Mammary epithelial cell (primary cell): ENCODE measurements at regions not wholly inside any gene's neighbourhood (a gene's known extent, or its start where the extent isn't known, plus 50 kb on each side); places are given as distances from the start of the nearest gene placed in this dataset.

ENCODE experiments used
- EZH2 ChIP-seq: IDR thresholded peaks from 2 replicates; pipeline ENCODE4 v1.6.1; 2012; ENCODE audit warnings: low read length, inconsistent platforms, borderline replicate concordance
- TF ChIP-seq, protein P1 (sequence below), 2 donors: IDR thresholded peaks in 1 of 2; conservative IDR thresholded peaks in 1 of 2; 2 replicates each; pipeline ENCODE4 v1.5.1; 2011 to 2012; ENCODE audit warnings: inconsistent platforms in 2 of 2, low read length in 2 of 2, mild to moderate bottlenecking in 2 of 2, control low read depth in 1 of 2, low read depth in 1 of 2; ENCODE audit not compliant: insufficient read depth in 1 of 2; ENCODE audit errors: extremely low read depth in 1 of 2

DNA sequence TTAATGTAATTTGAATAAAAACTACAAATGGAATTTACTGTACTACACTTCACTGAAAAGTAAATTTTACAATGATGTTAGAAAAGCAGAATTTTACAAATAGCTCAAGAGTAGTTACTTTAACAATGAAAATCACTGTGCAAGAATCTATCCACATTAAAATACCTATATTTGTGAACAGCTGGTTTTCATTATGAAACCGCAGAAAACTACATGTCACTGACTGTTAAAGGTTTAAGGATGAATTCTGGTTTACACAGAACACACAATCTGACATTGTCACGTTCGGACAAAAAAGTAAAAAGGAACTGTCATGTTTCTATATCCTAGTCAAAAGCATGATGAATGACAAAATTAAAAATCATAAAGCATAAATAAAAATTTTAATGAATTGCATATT, 415.3 kb upstream of the PRKCQ start:
- TF ChIP-seq, protein P1, sequence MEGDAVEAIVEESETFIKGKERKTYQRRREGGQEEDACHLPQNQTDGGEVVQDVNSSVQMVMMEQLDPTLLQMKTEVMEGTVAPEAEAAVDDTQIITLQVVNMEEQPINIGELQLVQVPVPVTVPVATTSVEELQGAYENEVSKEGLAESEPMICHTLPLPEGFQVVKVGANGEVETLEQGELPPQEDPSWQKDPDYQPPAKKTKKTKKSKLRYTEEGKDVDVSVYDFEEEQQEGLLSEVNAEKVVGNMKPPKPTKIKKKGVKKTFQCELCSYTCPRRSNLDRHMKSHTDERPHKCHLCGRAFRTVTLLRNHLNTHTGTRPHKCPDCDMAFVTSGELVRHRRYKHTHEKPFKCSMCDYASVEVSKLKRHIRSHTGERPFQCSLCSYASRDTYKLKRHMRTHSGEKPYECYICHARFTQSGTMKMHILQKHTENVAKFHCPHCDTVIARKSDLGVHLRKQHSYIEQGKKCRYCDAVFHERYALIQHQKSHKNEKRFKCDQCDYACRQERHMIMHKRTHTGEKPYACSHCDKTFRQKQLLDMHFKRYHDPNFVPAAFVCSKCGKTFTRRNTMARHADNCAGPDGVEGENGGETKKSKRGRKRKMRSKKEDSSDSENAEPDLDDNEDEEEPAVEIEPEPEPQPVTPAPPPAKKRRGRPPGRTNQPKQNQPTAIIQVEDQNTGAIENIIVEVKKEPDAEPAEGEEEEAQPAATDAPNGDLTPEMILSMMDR (conservative IDR thresholded peaks at IDR 0.05 in 1 of 2, IDR thresholded peaks at IDR 0.05 in 1 of 2; ENCODE audit: extremely low read depth in 1 of 2, insufficient read depth in 1 of 2, low read depth in 1 of 2, low read length in 2 of 2), result no peak
- no peak for TF ChIP-seq EZH2
